Retinal pigment epithelial cell (primary cell): ENCODE measurements at regions not wholly inside any gene's neighbourhood (a gene's known extent, or its start where the extent isn't known, plus 50 kb on each side); places are given as distances from the start of the nearest gene placed in this dataset.

ENCODE experiments used
- DNase-seq: peaks from one replicate; pipeline ENCODE4 v3.0.0-alpha.2; 2010; ENCODE audit warnings: low read depth
- H3K4me3 ChIP-seq: 2 replicates; pipeline ENCODE4 v1.5.1; 2011; ENCODE audit warnings: mild to moderate bottlenecking, low read length, control low read depth, moderate library complexity
- TF ChIP-seq, protein P1 (sequence below): conservative IDR thresholded peaks from 2 replicates; pipeline ENCODE4 v1.5.1; 2011; ENCODE audit warnings: low read depth, low read length, control low read depth, inconsistent platforms

DNA sequence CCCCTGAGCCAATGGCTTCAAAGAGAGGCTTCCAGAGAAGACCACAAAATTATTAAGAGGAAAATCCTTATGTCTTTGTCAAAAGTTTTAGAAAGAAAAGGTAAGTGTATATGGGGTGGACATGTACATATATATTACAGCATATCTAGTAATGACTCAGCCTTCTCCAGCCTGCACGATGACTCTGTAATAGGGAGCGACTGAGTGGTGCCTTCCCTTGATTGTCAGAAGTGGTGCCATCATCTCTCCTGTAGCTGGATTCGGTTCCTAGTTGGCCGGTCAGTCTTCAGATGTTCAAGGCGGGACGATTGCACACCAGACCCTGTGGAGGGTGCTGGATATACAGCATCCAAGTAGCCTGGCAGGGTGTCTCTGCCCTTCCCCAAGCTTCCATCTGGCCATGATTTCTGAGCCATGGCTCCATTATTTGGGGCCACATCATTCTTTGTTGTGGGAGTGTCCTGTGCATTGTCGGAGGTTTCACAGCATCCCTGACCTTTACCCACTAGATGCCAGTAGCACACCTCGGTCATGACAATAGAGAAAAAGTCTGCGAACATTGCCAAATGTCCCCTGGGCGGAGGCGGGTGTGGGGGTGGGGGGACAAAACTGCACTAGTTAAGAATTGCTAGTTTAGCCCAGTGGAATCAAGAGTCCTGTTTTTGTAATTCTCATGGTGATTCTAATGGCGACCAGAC lies 206.2 kb upstream of the KAZN start:
- H3K4me3 ChIP-seq, result no peak overlapping the region
- TF ChIP-seq, protein P1, sequence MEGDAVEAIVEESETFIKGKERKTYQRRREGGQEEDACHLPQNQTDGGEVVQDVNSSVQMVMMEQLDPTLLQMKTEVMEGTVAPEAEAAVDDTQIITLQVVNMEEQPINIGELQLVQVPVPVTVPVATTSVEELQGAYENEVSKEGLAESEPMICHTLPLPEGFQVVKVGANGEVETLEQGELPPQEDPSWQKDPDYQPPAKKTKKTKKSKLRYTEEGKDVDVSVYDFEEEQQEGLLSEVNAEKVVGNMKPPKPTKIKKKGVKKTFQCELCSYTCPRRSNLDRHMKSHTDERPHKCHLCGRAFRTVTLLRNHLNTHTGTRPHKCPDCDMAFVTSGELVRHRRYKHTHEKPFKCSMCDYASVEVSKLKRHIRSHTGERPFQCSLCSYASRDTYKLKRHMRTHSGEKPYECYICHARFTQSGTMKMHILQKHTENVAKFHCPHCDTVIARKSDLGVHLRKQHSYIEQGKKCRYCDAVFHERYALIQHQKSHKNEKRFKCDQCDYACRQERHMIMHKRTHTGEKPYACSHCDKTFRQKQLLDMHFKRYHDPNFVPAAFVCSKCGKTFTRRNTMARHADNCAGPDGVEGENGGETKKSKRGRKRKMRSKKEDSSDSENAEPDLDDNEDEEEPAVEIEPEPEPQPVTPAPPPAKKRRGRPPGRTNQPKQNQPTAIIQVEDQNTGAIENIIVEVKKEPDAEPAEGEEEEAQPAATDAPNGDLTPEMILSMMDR, result no peak

DNA sequence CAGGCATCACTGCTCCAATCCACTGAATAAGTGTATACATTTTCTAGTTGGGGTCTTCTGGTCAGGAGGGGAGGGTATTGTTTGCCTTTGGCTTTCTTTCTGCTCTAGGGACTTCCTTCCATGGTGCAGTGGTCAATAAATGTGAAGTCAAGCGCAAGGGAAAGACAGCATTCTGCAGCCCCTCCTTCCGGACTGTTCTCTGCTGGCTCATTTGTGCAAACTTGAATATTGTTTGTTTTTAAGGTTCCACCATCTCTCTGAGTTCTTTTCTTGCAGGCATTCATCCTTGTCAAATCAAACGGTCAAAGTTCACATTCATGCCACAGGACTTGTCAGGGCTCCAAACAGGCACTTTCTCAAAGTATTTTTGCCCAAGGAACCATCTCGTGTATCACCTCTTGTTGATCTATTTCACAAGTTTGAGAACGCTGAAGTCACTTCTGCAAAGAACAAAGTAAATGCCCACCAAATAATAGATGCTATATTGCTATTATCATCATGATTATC lies 205.6 kb upstream of the KAZN start:
- no peak for DNase-seq
- TF ChIP-seq, protein P1, result no peak
- H3K4me3 ChIP-seq, result no peak overlapping the region

More for the DNA sequence above, 206.2 kb upstream of the KAZN start:
- DNase-seq, result no peak

DNA sequence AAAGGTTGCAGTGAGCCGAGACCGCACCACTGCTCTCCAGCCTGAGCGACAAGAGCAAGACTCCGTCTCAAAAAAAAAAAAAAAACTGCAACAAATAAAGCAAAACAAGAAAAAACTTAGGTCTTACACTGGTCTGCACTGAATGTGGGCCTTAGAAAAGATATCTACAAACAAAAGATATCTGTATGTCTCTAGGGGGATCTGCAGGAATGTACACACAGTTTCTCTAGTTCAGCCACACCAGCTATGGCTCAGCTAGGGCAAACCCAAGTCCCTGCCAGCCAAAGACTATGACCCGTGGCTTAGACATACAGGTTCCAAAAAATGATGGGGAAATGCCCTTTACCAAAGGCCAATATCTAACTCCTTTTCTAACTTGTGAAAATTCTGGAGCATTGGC lies 202.4 kb upstream of the KAZN start:
- no peak for DNase-seq
- TF ChIP-seq, protein P1, result no peak
- no peak overlapping the region for H3K4me3 ChIP-seq

DNA sequence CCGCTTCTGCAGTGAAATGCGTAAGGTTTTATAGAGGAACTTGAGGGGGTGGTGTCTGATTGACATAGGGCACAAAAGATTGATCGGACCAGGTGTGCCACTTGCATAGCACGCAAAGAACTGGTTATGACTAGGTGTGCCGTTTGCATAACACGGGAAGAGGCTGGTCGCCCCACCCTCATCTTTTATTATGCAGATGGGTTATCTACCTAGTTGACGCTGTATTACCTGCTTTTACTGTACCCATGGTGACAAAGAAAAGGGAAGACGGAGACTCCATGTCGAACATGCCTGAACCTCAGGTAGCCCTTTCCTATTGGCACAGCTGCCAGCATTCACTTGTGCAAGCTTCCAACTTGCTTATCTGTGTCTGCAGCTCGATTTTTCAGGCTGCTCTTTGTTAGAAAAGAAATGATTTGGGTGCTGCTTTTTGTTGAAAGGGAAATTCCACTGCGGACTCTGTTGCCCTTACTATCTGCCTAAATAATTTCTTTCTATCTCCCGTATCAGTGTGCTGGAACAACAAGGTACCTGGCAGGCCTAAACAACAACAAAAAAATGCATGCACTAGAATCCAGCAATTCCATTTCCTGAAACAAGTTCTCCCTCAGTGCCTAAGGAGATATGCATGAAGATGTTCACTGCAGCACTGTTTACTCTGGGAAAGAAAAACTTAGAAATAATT lies 194.4 kb upstream of the KAZN start:
- TF ChIP-seq, protein P1, result no peak
- no peak overlapping the region for H3K4me3 ChIP-seq
- no peak for DNase-seq

DNA sequence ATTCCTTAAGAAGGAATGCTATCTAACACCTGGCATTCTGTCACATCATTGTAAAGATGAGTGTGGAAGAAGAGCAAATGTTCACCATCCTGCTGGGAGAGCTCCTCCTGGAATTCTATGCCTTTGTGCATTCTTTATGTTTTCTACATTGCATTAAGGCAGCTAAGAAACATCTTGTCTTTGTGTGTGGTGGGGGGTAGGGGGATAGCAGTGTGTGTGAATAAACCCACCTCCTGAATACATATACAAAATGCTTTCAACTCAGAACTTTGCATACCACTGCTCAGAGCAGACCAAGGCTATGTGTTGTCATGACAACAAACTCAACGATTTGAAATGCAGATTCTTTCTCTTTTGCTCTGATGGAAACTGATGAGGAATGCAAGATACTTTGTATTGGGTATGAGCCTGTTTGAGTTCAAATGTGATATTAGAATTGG lies 193.6 kb upstream of the KAZN start:
- TF ChIP-seq, protein P1, result no peak
- no peak for DNase-seq
- H3K4me3 ChIP-seq, result no peak overlapping the region

DNA sequence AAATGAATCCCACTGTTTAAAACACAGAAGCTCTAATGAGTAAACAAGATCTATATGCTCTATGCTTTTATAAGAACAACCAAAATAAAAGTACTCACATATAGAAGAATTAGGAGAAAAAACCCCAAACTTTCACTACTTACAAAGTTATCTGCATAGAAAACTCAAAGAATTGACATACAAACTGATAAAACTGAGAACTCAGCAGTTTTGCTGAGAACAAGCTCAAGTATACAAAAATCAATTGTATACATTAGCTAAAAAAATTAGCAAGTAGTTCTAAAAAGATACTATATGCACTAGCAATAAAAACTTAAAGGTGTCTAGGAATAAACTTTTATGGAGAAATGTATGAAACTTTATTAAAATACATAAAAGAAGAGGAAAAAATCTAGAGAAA lies 186.2 kb upstream of the KAZN start:
- TF ChIP-seq, protein P1, result no peak

More for the DNA sequence above, 186.2 kb upstream of the KAZN start:
- no peak overlapping the region for H3K4me3 ChIP-seq
- no peak for DNase-seq
